Testis (tissue), 2 donors: ENCODE measurements at regions not wholly inside any gene's neighbourhood (a gene's known extent, or its start where the extent isn't known, plus 50 kb on each side); places are given as distances from the start of the nearest gene placed in this dataset.

Experiments used
- CTCF ChIP-seq, 3 experiments: fragments of 450-650 bp in 2 of 3; fragments of 200-600 bp in 1 of 3; sonication (generic) in 1 of 3; IDR thresholded peaks; one replicate each; pipeline ENCODE4 v1.5.1; 2016 to 2019; ENCODE audit warnings: antibody characterized with exemption in 3 of 3, mild to moderate bottlenecking in 2 of 3, moderate library complexity in 1 of 3
- POLR2A ChIP-seq: fragments of 450-650 bp; IDR thresholded peaks from one replicate; pipeline ENCODE4 v1.6.1; 2017; ENCODE audit warnings: antibody characterized with exemption, mild to moderate bottlenecking, moderate library complexity

GRCh38 chr6:153424719-153425400 lies 293.8 kb upstream of the RGS17 start:
- TF ChIP-seq CTCF (IDR thresholded peaks at IDR 0.05) (no peak), POLR2A (no peak)
